Hematopoietic multipotent progenitor cell (in vitro differentiated cells): ENCODE measurements at regions not wholly inside any gene's neighbourhood (a gene's known extent, or its start where the extent isn't known, plus 50 kb on each side); places are given as distances from the start of the nearest gene placed in this dataset.

Source experiments
- DNase-seq, 3 donors: peaks; one replicate each; pipeline ENCODE4 v3.0.0-alpha.2; 2011 to 2015; ENCODE audit warnings: low read depth in 2 of 3, low spot score in 2 of 3

- DNase-seq: peak in 2 of 3 donors; percentile 22 to 67
These were observed 195.4 kb downstream of the SKIDA1 start for GRCh38 chr10:21329995-21330627.

- no peak for DNase-seq
These were observed 198.0 kb downstream of the SKIDA1 start for GRCh38 chr10:21327289-21327993.

- DNase-seq: no peak
These were observed 198.7 kb downstream of the SKIDA1 start for GRCh38 chr10:21326594-21327288.

GRCh38 chr10:21318540-21319167 is 206.8 kb downstream of the SKIDA1 start:
- DNase-seq: no peak

- no peak for DNase-seq
These were observed 207.6 kb downstream of the SKIDA1 start for GRCh38 chr10:21317902-21318301.

- no peak for DNase-seq
These were observed 209.7 kb downstream of the SKIDA1 start for GRCh38 chr10:21315645-21316220.

- DNase-seq: no peak
These were observed 210.4 kb downstream of the SKIDA1 start for GRCh38 chr10:21314906-21315644.

- no peak for DNase-seq
These were observed 211.3 kb downstream of the SKIDA1 start for GRCh38 chr10:21314111-21314626.

GRCh38 chr10:21313691-21314090 is 211.8 kb downstream of the SKIDA1 start:
- no peak for DNase-seq

- no peak for DNase-seq
These were observed 214.1 kb downstream of the SKIDA1 start for GRCh38 chr10:21311426-21311825.

GRCh38 chr10:21309427-21309826 is 216.1 kb downstream of the SKIDA1 start:
- DNase-seq: no peak

GRCh38 chr10:21308946-21309345 is 216.5 kb downstream of the SKIDA1 start:
- DNase-seq: no peak

GRCh38 chr10:21308018-21308417 is 217.5 kb downstream of the SKIDA1 start:
- DNase-seq: no peak

- DNase-seq: no peak
These were observed 220.9 kb downstream of the SKIDA1 start for GRCh38 chr10:21304608-21305007.

- no peak for DNase-seq
These were observed 221.3 kb downstream of the SKIDA1 start for GRCh38 chr10:21304198-21304597.

- DNase-seq: peak in 1 of 3 donors; percentile 57
These were observed 224.9 kb downstream of the SKIDA1 start for GRCh38 chr10:21300551-21300950.

- no peak for DNase-seq
These were observed 226.2 kb downstream of the SKIDA1 start for GRCh38 chr10:21299330-21299729.

GRCh38 chr10:21298701-21299100 is 226.8 kb downstream of the SKIDA1 start:
- no peak for DNase-seq

GRCh38 chr10:21297603-21298383 is 227.7 kb downstream of the SKIDA1 start:
- no peak for DNase-seq
